HTR-8/SVneo (cell line): ENCODE measurements at regions not wholly inside any gene's neighbourhood (a gene's known extent, or its start where the extent isn't known, plus 50 kb on each side); places are given as distances from the start of the nearest gene placed in this dataset.

Experiments used
- DNase-seq: peaks from one replicate; pipeline ENCODE4 v3.0.0; 2011; ENCODE audit warnings: low spot score, mixed read lengths; ENCODE audit not compliant: insufficient read length
- FAIRE-seq: peaks from 2 replicates; lab custom pipeline; 2011; peaks lifted over from hg19 to GRCh38; lab: Jason Lieb, UNC

- FAIRE-seq (no peak), DNase-seq (no peak)
These were observed 89.1 kb upstream of the IER5L start for GRCh38 chr9:129267141-129267540.

- FAIRE-seq (no peak), DNase-seq (no peak)
These were observed 88.5 kb upstream of the IER5L start for GRCh38 chr9:129266536-129266935.

GRCh38 chr9:129264388-129264787 lies 86.3 kb upstream of the IER5L start:
- DNase-seq (no peak), FAIRE-seq (no peak)

- FAIRE-seq: no peak
- DNase-seq: no peak
These were observed 85.8 kb upstream of the IER5L start for GRCh38 chr9:129263836-129264235.

GRCh38 chr9:129262261-129262660 lies 84.2 kb upstream of the IER5L start:
- FAIRE-seq (no peak), DNase-seq (no peak)

- DNase-seq: no peak
- no peak for FAIRE-seq
These were observed 81.3 kb upstream of the IER5L start for GRCh38 chr9:129259375-129259774.

- no peak for FAIRE-seq
- DNase-seq: no peak
These were observed 80.8 kb upstream of the IER5L start for GRCh38 chr9:129258823-129259301.

- FAIRE-seq (no peak), DNase-seq (peak; percentile 44)
These were observed 80.2 kb upstream of the IER5L start for GRCh38 chr9:129258124-129258822.

GRCh38 chr9:129256959-129257713 lies 79.1 kb upstream of the IER5L start:
- no peak for FAIRE-seq
- no peak for DNase-seq

- FAIRE-seq (no peak), DNase-seq (no peak)
These were observed 76.7 kb upstream of the IER5L start for GRCh38 chr9:129254566-129255287.

GRCh38 chr9:129253803-129254381 lies 75.8 kb upstream of the IER5L start:
- DNase-seq: no peak
- no peak for FAIRE-seq

GRCh38 chr9:129252937-129253802 lies 75.1 kb upstream of the IER5L start:
- no peak for FAIRE-seq
- no peak for DNase-seq

GRCh38 chr9:129250786-129251185 lies 72.7 kb upstream of the IER5L start:
- DNase-seq: no peak
- no peak for FAIRE-seq

- FAIRE-seq: no peak
- no peak for DNase-seq
These were observed 69.5 kb upstream of the IER5L start for GRCh38 chr9:129247285-129248153.

- FAIRE-seq (no peak), DNase-seq (peak; percentile 31)
These were observed 67.2 kb upstream of the IER5L start for GRCh38 chr9:129245276-129245675.

- FAIRE-seq (no peak), DNase-seq (no peak)
These were observed 65.0 kb upstream of the IER5L start for GRCh38 chr9:129242971-129243561.

GRCh38 chr9:129242191-129242941 lies 64.3 kb upstream of the IER5L start:
- FAIRE-seq (no peak), DNase-seq (no peak)

- FAIRE-seq: no peak
- DNase-seq: no peak
These were observed 63.7 kb upstream of the IER5L start for GRCh38 chr9:129241725-129242124.
